ENCODE measurements at regions not wholly inside any gene's neighbourhood (a gene's known extent, or its start where the extent isn't known, plus 50 kb on each side); places are given as distances from the start of the nearest gene placed in this dataset.

DNA sequence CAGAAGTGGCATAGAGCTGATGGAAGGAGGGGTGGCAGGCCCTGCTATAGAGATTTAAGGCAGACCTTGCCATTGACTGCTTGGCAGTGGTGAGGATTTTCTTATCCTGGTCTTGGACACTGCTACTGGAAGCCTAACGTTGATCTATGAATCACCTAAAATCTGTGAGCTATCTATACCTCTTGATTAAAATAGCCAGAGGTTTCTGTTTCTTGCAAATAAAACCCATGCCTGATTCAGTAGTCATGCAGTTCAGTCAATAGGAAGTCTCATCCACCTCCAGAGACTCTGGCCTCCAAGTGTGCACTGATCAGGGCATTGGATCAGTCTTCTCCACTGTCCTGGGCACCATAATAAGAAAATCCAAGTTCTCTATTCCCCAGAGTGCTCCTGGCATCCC is 286.5 kb downstream of the PTEN start:
- Mint-ChIP-seq H3K36me3 (ENCODE audit: insufficient read depth, unreplicated experiment) (no peaks in the 10 kb centered on the region), H3K9me3 (ENCODE audit: unreplicated experiment) (no peaks in the 10 kb centered on the region), H3K4me1 (ENCODE audit: low read depth, unreplicated experiment) (no peaks in the 10 kb centered on the region), H3K27ac (ENCODE audit: unreplicated experiment) (no peak overlapping the region), H3K4me3 (ENCODE audit: unreplicated experiment) (no peak overlapping the region), H3K27me3 (ENCODE audit: insufficient read depth, unreplicated experiment) (no peaks in the 10 kb centered on the region)
- ChIA-PET POLR2A (no interaction called here), CTCF (no interaction called here)
- Histone ChIP-seq H3K27me3 (replicated peaks; ENCODE audit: control insufficient read depth, insufficient read depth, low read length) (no peaks in the 10 kb centered on the region), H3K4me1 (no peaks in the 10 kb centered on the region), H3K36me3 (ENCODE audit: control insufficient read depth, insufficient read depth, low read length) (no peaks in the 10 kb centered on the region), H3K9me3 (no peaks in the 10 kb centered on the region), H3K4me3 (ENCODE audit: low read depth, low read length) (no peak overlapping the region)
- TF ChIP-seq, protein P1, sequence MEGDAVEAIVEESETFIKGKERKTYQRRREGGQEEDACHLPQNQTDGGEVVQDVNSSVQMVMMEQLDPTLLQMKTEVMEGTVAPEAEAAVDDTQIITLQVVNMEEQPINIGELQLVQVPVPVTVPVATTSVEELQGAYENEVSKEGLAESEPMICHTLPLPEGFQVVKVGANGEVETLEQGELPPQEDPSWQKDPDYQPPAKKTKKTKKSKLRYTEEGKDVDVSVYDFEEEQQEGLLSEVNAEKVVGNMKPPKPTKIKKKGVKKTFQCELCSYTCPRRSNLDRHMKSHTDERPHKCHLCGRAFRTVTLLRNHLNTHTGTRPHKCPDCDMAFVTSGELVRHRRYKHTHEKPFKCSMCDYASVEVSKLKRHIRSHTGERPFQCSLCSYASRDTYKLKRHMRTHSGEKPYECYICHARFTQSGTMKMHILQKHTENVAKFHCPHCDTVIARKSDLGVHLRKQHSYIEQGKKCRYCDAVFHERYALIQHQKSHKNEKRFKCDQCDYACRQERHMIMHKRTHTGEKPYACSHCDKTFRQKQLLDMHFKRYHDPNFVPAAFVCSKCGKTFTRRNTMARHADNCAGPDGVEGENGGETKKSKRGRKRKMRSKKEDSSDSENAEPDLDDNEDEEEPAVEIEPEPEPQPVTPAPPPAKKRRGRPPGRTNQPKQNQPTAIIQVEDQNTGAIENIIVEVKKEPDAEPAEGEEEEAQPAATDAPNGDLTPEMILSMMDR (IDR thresholded peaks at IDR 0.05; ENCODE audit: insufficient read depth in 1 of 2, low read depth in 1 of 2, low read length in 1 of 2, severe bottlenecking in 1 of 2, unreplicated experiment in 1 of 2) = no peak
- intact Hi-C loops (cut with micrococcal nuclease; ENCODE audit: unreplicated experiment) = no loop called here
- BruUV-seq (replicated peaks) = no TSS peak
- DNase-seq = no peak

DNA sequence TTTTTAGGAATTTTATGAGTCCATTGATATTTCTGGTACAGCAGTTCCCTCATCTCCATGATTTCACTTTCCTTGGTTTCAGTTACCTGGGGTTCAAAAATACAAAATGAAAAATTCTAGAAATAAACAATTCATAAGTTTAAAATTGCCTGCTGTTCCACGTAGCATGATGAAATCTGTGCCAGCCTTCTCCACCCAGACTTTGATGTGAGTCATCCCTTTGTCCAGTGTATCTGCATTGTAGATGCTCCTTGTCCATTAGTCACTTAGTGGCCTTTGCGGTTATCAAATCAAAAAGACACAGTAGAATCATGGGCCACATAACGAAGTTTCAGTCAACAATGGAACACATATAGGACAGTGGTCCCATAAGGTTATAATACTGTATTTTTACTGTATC is 286.9 kb downstream of the PTEN start:
- H3K4me1 ChIP-seq = no peaks in the 10 kb centered on the region
- CTCF ChIA-PET = no interaction called here
- no TSS peak for BruUV-seq (replicated peaks)
- H3K4me1 Mint-ChIP-seq (ENCODE audit: low read depth, unreplicated experiment) = no peaks in the 10 kb centered on the region
- H3K9me3 ChIP-seq = no peaks in the 10 kb centered on the region
- no peak overlapping the region for H3K27ac Mint-ChIP-seq (ENCODE audit: unreplicated experiment)
- intact Hi-C loops (cut with micrococcal nuclease; ENCODE audit: unreplicated experiment) = no loop called here
- no peaks in the 10 kb centered on the region for H3K9me3 Mint-ChIP-seq (ENCODE audit: unreplicated experiment)
- no peak overlapping the region for H3K4me3 ChIP-seq (ENCODE audit: low read depth, low read length)
- no peak for DNase-seq
- no peak overlapping the region for H3K4me3 Mint-ChIP-seq (ENCODE audit: unreplicated experiment)
- POLR2A ChIA-PET = no interaction called here
- no peaks in the 10 kb centered on the region for H3K36me3 ChIP-seq (ENCODE audit: control insufficient read depth, insufficient read depth, low read length)
- no peaks in the 10 kb centered on the region for H3K27me3 ChIP-seq (replicated peaks; ENCODE audit: control insufficient read depth, insufficient read depth, low read length)
- no peaks in the 10 kb centered on the region for H3K36me3 Mint-ChIP-seq (ENCODE audit: insufficient read depth, unreplicated experiment)
- TF ChIP-seq, protein P1 (IDR thresholded peaks at IDR 0.05; ENCODE audit: insufficient read depth in 1 of 2, low read depth in 1 of 2, low read length in 1 of 2, severe bottlenecking in 1 of 2, unreplicated experiment in 1 of 2) = no peak
- no peaks in the 10 kb centered on the region for H3K27me3 Mint-ChIP-seq (ENCODE audit: insufficient read depth, unreplicated experiment)

DNA sequence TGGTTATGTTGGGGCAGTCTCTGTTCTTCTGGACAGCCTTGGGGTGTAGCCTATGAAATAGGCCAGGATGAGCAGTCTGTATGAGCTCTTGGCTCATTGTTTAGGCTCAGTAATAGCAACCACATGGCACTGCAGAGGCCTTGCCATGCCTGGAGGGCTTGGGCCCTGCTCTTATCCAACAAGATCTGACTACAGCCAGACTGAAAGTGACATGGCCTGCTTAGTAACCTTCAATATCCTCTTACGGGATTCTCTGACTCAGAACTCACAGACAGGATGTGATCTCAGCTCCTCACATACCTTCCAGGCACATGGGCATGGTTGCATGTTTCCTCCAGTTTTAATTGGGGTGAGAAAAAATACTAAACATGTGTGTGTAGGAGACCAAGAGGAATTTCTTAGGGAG is 289.3 kb downstream of the PTEN start:
- CTCF ChIA-PET = no interaction called here
- intact Hi-C loops (cut with micrococcal nuclease; ENCODE audit: unreplicated experiment) = no loop called here
- no peak for DNase-seq
- no peak overlapping the region for H3K27ac Mint-ChIP-seq (ENCODE audit: unreplicated experiment)
- no peaks in the 10 kb centered on the region for H3K27me3 ChIP-seq (replicated peaks; ENCODE audit: control insufficient read depth, insufficient read depth, low read length)
- H3K36me3 ChIP-seq (ENCODE audit: control insufficient read depth, insufficient read depth, low read length) = no peaks in the 10 kb centered on the region
- H3K9me3 Mint-ChIP-seq (ENCODE audit: unreplicated experiment) = no peaks in the 10 kb centered on the region
- no peaks in the 10 kb centered on the region for H3K9me3 ChIP-seq
- no peaks in the 10 kb centered on the region for H3K4me1 ChIP-seq
- H3K36me3 Mint-ChIP-seq (ENCODE audit: insufficient read depth, unreplicated experiment) = no peaks in the 10 kb centered on the region
- no peaks in the 10 kb centered on the region for H3K4me1 Mint-ChIP-seq (ENCODE audit: low read depth, unreplicated experiment)
- POLR2A ChIA-PET = no interaction called here
- no peak overlapping the region for H3K4me3 ChIP-seq (ENCODE audit: low read depth, low read length)
- no TSS peak for BruUV-seq (replicated peaks)
- no peaks in the 10 kb centered on the region for H3K27me3 Mint-ChIP-seq (ENCODE audit: insufficient read depth, unreplicated experiment)
- no peak overlapping the region for H3K4me3 Mint-ChIP-seq (ENCODE audit: unreplicated experiment)
- TF ChIP-seq, protein P1 (IDR thresholded peaks at IDR 0.05; ENCODE audit: insufficient read depth in 1 of 2, low read depth in 1 of 2, low read length in 1 of 2, severe bottlenecking in 1 of 2, unreplicated experiment in 1 of 2) = no peak
